Astrocyte of the spinal cord (primary cell): ENCODE measurements at regions not wholly inside any gene's neighbourhood (a gene's known extent, or its start where the extent isn't known, plus 50 kb on each side); places are given as distances from the start of the nearest gene placed in this dataset.

Source experiments
- DNase-seq: peaks from one replicate; pipeline ENCODE4 v3.0.0; 2011; ENCODE audit warnings: low read depth, low spot score
- H3K4me3 ChIP-seq: 2 replicates; pipeline ENCODE4 v1.5.1; 2011; ENCODE audit warnings: low read depth, mild to moderate bottlenecking, low read length, moderate library complexity
- in situ Hi-C: cut with HindIII; loops from 2 replicates; pipeline ENCODE4 v1.10.0; 2017; ENCODE audit warnings: low sequenced_read_pairs
- TF ChIP-seq, protein P1 (sequence below): IDR thresholded peaks from 2 replicates; pipeline ENCODE4 v1.5.1; 2012; ENCODE audit warnings: low read depth, mild to moderate bottlenecking, low read length, inconsistent platforms

DNA sequence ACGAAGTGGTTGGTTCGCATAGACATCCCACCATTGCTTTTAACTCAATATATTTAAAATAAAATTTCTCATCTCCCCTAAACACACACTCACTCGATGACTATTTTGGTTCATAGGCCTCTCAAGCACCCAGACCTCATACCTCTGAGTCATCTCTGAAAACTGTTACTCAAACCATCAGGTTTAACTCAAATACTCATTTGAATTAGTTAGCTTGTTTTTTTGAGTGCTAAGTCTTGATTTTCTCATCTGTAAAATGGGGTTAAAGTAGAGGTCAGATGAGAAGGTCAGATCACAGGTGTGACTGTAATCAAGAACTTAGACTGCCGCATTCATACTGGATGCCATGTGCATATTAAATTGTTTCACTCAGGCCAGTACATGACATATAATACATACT lies 243.9 kb upstream of the TENT5A start:
- in situ Hi-C loops: no loop called here
- DNase-seq: peak; percentile 81
- H3K4me3 ChIP-seq: no peak overlapping the region
- TF ChIP-seq, protein P1, sequence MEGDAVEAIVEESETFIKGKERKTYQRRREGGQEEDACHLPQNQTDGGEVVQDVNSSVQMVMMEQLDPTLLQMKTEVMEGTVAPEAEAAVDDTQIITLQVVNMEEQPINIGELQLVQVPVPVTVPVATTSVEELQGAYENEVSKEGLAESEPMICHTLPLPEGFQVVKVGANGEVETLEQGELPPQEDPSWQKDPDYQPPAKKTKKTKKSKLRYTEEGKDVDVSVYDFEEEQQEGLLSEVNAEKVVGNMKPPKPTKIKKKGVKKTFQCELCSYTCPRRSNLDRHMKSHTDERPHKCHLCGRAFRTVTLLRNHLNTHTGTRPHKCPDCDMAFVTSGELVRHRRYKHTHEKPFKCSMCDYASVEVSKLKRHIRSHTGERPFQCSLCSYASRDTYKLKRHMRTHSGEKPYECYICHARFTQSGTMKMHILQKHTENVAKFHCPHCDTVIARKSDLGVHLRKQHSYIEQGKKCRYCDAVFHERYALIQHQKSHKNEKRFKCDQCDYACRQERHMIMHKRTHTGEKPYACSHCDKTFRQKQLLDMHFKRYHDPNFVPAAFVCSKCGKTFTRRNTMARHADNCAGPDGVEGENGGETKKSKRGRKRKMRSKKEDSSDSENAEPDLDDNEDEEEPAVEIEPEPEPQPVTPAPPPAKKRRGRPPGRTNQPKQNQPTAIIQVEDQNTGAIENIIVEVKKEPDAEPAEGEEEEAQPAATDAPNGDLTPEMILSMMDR: no peak

DNA sequence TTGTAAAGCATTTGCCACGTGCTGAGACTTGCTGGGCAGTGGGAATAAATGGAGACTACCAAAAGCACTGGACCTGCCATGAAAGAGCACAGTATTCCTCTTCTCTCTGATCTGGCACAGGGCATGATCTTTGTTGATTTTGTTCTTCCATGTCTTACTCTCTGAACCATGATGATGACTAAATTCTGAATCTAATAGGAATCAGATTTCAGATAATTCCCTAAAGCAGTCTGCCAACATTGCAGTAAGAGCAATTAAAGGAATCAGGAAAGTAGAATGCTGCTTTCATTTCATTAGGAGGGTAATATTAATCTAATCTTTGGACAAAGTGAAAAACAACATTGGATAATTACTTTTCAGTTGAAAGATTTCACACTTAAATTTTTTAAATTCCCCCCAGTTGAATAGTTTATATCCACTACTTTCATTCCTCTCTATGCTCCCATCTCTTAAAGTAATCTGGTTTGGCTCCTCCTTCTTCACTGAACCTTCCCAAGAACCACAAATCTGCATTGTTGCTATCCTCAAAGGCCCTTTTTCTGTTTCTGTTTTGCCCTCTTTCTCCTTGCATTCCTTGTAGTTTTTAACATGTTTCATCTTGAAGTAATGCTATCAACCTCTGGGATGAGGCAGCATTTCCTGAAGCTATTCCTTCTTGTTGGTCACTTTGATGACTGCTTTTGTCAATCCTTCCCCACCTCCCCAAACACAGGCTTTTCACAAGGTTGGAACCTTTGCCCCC lies 243.2 kb upstream of the TENT5A start:
- H3K4me3 ChIP-seq: no peak overlapping the region
- in situ Hi-C loops: no loop called here
- DNase-seq: peak; percentile 70
- TF ChIP-seq, protein P1: no peak

DNA sequence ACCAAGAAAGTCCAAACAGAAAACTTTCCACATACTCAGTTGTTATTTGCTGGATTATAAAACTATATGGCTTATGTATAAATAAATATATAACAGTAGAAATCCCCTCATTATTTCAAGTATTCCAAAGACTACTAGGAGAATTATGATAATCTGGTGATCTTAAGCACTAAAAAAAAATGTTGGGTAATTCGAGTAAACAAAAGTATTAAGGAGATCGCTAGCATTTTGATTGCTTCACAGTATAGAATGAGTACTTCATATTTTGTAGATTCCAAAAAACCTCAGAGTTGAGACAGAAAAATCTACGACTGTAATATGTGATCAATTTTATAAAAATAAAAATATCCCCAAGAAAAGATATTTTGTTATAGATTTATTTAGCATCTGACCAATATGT lies 236.4 kb upstream of the TENT5A start:
- TF ChIP-seq, protein P1: no peak
- in situ Hi-C loops: no loop called here
- no peak for DNase-seq
- H3K4me3 ChIP-seq: no peak overlapping the region

DNA sequence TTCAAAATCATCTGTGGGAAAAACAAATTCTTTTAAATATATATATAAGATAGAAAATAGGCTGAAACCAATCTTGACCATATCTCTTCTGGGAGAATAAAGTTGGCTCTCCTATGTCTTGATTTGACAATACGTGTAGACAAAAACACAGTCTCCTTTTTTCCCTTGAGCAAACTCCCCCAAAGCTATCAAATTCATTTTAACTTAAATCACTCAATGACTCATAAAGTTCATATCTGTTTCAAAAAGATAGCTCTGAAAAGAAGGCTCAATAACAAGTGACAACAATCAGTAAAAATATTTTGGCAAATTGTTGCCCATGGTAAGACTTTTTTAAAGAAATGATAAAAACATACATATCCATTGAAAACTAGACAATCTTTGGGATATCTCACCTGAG lies 236.0 kb upstream of the TENT5A start:
- H3K4me3 ChIP-seq: no peak overlapping the region
- in situ Hi-C loops: no loop called here
- DNase-seq: no peak
- TF ChIP-seq, protein P1: no peak

DNA sequence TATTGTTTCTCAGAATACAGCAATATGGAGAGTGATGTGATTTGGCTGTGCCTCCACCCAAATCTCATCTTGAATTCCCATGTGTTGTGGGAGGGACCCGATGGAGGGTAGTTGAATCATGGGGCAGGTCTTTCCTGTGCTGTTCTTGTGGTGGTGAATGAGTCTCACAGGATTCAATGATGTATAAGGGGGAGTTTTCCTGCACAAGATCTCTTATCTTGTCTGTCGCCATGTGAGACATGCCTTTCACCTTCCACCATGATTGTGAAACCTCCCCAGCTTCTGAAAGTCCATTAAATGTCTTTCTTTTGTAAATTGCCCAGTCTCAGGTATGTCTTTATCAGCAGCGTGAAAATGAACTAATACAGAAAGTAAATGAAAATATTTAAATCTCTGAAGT lies 234.8 kb upstream of the TENT5A start:
- no peak for DNase-seq
- in situ Hi-C loops: no loop called here
- no peak overlapping the region for H3K4me3 ChIP-seq
- TF ChIP-seq, protein P1: no peak

DNA sequence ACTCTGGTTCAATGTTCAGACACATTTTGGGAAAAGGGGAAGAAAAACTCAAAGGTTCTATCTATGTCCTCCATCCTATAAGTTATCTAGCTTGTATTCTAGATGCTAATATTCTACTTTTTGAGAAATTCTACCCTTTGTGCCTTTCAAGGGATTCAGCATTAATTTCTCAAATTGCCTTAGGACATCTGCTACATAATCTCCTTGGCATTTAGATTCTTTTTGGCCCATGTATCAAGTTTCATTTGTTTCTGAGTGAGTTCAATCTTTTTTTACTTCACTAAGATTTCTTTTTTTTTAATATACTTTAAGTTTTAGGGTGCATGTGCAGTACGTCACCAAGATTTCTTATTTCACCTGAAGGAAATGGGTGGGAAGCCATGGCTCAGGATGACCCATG lies 232.7 kb upstream of the TENT5A start:
- peak; percentile 14 for DNase-seq
- H3K4me3 ChIP-seq: no peak overlapping the region
- TF ChIP-seq, protein P1: no peak
- in situ Hi-C loops: no loop called here
